DND-41 (cell line): ENCODE measurements at regions not wholly inside any gene's neighbourhood (a gene's known extent, or its start where the extent isn't known, plus 50 kb on each side); places are given as distances from the start of the nearest gene placed in this dataset.

Source experiments
- CTCF ChIP-seq: IDR thresholded peaks from 2 replicates; pipeline ENCODE4 v1.5.1; 2012; ENCODE audit warnings: borderline replicate concordance, low read length, moderate library complexity, mild to moderate bottlenecking; ENCODE audit not compliant: poor library complexity, severe bottlenecking; ENCODE audit errors: extremely low read depth
- EZH2 ChIP-seq: IDR thresholded peaks from 3 replicates; pipeline ENCODE4 v1.6.1; 2012; ENCODE audit warnings: borderline replicate concordance, low read depth, mild to moderate bottlenecking, moderate library complexity, low read length, inconsistent platforms; ENCODE audit not compliant: severe bottlenecking

- TF ChIP-seq CTCF (no peak), EZH2 (no peak)
Measured at GRCh38 chr4:152171556-152171955, 364.3 kb downstream of the FBXW7 start.
